ENCODE measurements at regions not wholly inside any gene's neighbourhood (a gene's known extent, or its start where the extent isn't known, plus 50 kb on each side); places are given as distances from the start of the nearest gene placed in this dataset.

DNA sequence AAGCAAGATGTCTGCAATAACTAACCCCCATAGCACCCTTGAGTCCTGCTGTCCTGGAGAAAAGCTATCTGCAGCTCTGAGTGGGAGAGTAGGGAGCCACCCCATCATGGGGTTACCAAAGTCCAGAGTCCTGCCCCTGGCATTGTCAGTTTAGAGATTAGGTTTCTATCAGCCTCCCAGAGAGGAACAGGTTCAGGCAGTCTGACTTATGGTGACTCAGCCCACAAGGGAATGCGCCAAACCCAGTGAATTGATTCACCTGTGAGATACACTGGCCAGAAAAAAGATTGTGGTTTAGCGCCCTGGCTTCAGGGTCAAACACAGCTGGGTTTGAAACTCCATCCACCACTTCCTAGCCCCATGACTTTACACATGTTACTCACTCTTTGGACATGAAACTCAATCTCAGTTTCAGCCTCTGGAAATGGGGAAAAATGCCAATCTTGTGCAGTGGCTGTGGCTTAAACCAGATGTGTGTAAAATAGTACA lies 263.6 kb upstream of the HES1 start:
- TF ChIP-seq MXI1 (conservative IDR thresholded peaks at IDR 0.05; ENCODE audit: poor library complexity, severe bottlenecking) (no peak), TAF1 (IDR thresholded peaks at IDR 0.05; ENCODE audit: low read depth) (no peak), POLR2AphosphoS5 (IDR thresholded peaks at IDR 0.05) (no peak), SMC3 (conservative IDR thresholded peaks at IDR 0.05; ENCODE audit: poor library complexity) (no peak)
- TF ChIP-seq, protein P1, sequence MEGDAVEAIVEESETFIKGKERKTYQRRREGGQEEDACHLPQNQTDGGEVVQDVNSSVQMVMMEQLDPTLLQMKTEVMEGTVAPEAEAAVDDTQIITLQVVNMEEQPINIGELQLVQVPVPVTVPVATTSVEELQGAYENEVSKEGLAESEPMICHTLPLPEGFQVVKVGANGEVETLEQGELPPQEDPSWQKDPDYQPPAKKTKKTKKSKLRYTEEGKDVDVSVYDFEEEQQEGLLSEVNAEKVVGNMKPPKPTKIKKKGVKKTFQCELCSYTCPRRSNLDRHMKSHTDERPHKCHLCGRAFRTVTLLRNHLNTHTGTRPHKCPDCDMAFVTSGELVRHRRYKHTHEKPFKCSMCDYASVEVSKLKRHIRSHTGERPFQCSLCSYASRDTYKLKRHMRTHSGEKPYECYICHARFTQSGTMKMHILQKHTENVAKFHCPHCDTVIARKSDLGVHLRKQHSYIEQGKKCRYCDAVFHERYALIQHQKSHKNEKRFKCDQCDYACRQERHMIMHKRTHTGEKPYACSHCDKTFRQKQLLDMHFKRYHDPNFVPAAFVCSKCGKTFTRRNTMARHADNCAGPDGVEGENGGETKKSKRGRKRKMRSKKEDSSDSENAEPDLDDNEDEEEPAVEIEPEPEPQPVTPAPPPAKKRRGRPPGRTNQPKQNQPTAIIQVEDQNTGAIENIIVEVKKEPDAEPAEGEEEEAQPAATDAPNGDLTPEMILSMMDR (IDR thresholded peaks at IDR 0.05; ENCODE audit: poor library complexity, severe bottlenecking): no peak
- no peaks in the 10 kb centered on the region for H4K20me1 ChIP-seq (ENCODE audit: insufficient read depth)
- no peak overlapping the region for H2AFZ ChIP-seq (ENCODE audit: low read depth, low read length)
- H3K27me3 ChIP-seq (ENCODE audit: insufficient read depth, low read depth, low read length): no peaks in the 10 kb centered on the region
- H3K4me2 ChIP-seq (ENCODE audit: low read length): no peak overlapping the region
- no peak overlapping the region for H3K9ac ChIP-seq (ENCODE audit: low read length)
- no peaks in the 10 kb centered on the region for H3F3A ChIP-seq (ENCODE audit: insufficient read depth, low read length, poor library complexity, severe bottlenecking)
- no peaks in the 10 kb centered on the region for H3K9me2 ChIP-seq (ENCODE audit: insufficient read depth, low read length)
- H3K27ac ChIP-seq (ENCODE audit: low read length): no peak overlapping the region
- H3K79me2 ChIP-seq (replicated peaks; ENCODE audit: insufficient read depth, low read length): no peaks in the 10 kb centered on the region
- H3K9me3 ChIP-seq (ENCODE audit: low read length): no peaks in the 10 kb centered on the region
- no peaks in the 10 kb centered on the region for H3K36me3 ChIP-seq (ENCODE audit: insufficient read depth, low read length)
- no peak overlapping the region for H3K4me3 ChIP-seq (ENCODE audit: low read length)

DNA sequence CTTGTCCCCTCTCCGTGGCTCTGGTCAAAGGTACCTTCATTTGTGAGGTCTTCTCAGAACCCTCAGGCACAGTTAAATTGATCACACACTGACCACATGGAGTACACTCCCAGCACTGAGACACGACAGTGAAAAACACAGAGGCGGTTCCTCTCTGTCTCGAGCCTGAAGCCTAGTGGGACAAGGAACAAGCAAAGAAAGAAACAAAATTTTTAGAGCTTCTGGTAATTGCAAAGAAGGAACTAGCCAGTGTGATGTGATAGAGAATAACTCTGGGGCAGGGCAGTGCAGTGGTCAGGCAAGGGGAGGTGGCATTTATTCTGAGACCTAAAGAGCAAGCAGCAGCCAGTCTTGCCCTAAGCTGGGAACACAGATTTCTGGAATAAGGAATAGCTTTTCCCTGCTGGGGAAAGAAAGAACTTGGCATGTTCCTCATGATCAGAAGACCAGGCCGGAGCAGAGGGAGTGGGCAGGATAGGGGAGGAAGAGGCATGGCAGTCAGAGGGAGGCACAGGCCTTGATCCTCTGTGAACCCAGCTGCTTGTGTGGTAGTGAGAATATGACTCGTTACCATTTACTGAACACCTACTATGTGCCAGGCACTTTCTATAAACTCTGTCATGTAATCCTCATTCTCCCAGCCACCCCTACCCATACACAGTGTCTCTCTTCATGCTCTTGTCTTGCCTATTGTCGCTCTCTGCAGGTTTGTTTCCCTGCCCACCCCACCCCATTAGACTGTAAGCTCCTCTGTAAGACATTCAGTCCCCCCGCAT lies 262.3 kb upstream of the HES1 start:
- no peak overlapping the region for H3K9ac ChIP-seq (ENCODE audit: low read length)
- H3K4me3 ChIP-seq (ENCODE audit: low read length): no peak overlapping the region
- H3K36me3 ChIP-seq (ENCODE audit: insufficient read depth, low read length): no peaks in the 10 kb centered on the region
- H2AFZ ChIP-seq (ENCODE audit: low read depth, low read length): no peak overlapping the region
- H3K4me2 ChIP-seq (ENCODE audit: low read length): no peak overlapping the region
- H3K27ac ChIP-seq (ENCODE audit: low read length): no peak overlapping the region
- no peaks in the 10 kb centered on the region for H3K9me3 ChIP-seq (ENCODE audit: low read length)
- H3K9me2 ChIP-seq (ENCODE audit: insufficient read depth, low read length): no peaks in the 10 kb centered on the region
- H4K20me1 ChIP-seq (ENCODE audit: insufficient read depth): no peaks in the 10 kb centered on the region
- H3K79me2 ChIP-seq (replicated peaks; ENCODE audit: insufficient read depth, low read length): no peaks in the 10 kb centered on the region
- TF ChIP-seq, protein P1 (IDR thresholded peaks at IDR 0.05; ENCODE audit: poor library complexity, severe bottlenecking): no peak
- TF ChIP-seq, protein P2, sequence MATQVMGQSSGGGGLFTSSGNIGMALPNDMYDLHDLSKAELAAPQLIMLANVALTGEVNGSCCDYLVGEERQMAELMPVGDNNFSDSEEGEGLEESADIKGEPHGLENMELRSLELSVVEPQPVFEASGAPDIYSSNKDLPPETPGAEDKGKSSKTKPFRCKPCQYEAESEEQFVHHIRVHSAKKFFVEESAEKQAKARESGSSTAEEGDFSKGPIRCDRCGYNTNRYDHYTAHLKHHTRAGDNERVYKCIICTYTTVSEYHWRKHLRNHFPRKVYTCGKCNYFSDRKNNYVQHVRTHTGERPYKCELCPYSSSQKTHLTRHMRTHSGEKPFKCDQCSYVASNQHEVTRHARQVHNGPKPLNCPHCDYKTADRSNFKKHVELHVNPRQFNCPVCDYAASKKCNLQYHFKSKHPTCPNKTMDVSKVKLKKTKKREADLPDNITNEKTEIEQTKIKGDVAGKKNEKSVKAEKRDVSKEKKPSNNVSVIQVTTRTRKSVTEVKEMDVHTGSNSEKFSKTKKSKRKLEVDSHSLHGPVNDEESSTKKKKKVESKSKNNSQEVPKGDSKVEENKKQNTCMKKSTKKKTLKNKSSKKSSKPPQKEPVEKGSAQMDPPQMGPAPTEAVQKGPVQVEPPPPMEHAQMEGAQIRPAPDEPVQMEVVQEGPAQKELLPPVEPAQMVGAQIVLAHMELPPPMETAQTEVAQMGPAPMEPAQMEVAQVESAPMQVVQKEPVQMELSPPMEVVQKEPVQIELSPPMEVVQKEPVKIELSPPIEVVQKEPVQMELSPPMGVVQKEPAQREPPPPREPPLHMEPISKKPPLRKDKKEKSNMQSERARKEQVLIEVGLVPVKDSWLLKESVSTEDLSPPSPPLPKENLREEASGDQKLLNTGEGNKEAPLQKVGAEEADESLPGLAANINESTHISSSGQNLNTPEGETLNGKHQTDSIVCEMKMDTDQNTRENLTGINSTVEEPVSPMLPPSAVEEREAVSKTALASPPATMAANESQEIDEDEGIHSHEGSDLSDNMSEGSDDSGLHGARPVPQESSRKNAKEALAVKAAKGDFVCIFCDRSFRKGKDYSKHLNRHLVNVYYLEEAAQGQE (IDR thresholded peaks at IDR 0.05; ENCODE audit: borderline replicate concordance): no peak
- no peak for TF ChIP-seq SMC3 (conservative IDR thresholded peaks at IDR 0.05; ENCODE audit: poor library complexity)
- H3K27me3 ChIP-seq (ENCODE audit: insufficient read depth, low read depth, low read length): no peaks in the 10 kb centered on the region
- no peaks in the 10 kb centered on the region for H3F3A ChIP-seq (ENCODE audit: insufficient read depth, low read length, poor library complexity, severe bottlenecking)

Data from neural cell (in vitro differentiated cells).